H1 (cell line): ENCODE measurements at regions not wholly inside any gene's neighbourhood (a gene's known extent, or its start where the extent isn't known, plus 50 kb on each side); places are given as distances from the start of the nearest gene placed in this dataset.

ENCODE experiments used
- CTCF ChIA-PET: fragments of 300-600 bp; sonication (Branson Sonifier 250); formaldehyde crosslinking; loops from one replicate; lab custom pipeline; 2021; ENCODE audit not compliant: partially characterized antibody; lab: Charles Lee
- POLR2A ChIA-PET: fragments of 300-600 bp; sonication (Branson Sonifier 250); formaldehyde crosslinking; loops from one replicate; lab custom pipeline; 2021; ENCODE audit warnings: inconsistent platforms; ENCODE audit not compliant: partially characterized antibody; lab: Charles Lee
- DNase-seq, 2 experiments: peaks; one replicate each; pipeline versions ENCODE4 v3.0.0 to v3.0.0-alpha.2; 2010 to 2022; ENCODE audit warnings: low spot score in 2 of 2, low read depth in 1 of 2, mixed read lengths in 1 of 2
- FAIRE-seq: peaks from 2 replicates; lab custom pipeline; 2011; peaks lifted over from hg19 to GRCh38; lab: Jason Lieb, UNC
- H2AFZ ChIP-seq: 2 replicates; pipeline ENCODE4 v1.8.1; 2012; ENCODE audit warnings: low read length, inconsistent platforms
- H2AK5ac ChIP-seq: 2 replicates; pipeline ENCODE4 v1.6.1; 2013; ENCODE audit warnings: low read depth, low read length
- H2BK120ac ChIP-seq: replicated peaks from 2 replicates; pipeline ENCODE3; 2013; ENCODE audit warnings: low read depth, low read length, inconsistent platforms
- H2BK12ac ChIP-seq: 2 replicates; pipeline ENCODE4 v1.6.1; 2013; ENCODE audit warnings: low read depth, low read length
- H2BK15ac ChIP-seq: 2 replicates; pipeline ENCODE4 v1.6.1; 2013; ENCODE audit warnings: low read length
- H2BK20ac ChIP-seq: 2 replicates; pipeline ENCODE4 v1.6.1; 2013; ENCODE audit warnings: low read length
- H2BK5ac ChIP-seq: 2 replicates; pipeline ENCODE4 v1.6.1; 2013; ENCODE audit warnings: low read depth, low read length
- H3K14ac ChIP-seq: 2 replicates; pipeline ENCODE4 v1.6.1; 2013; ENCODE audit warnings: inconsistent platforms; ENCODE audit not compliant: insufficient read length
- H3K18ac ChIP-seq: 2 replicates; pipeline ENCODE4 v1.6.1; 2013; ENCODE audit warnings: low read length; ENCODE audit errors: extremely low read depth
- H3K23ac ChIP-seq: 2 replicates; pipeline ENCODE4 v1.6.1; 2013; ENCODE audit warnings: inconsistent platforms; ENCODE audit not compliant: insufficient read length
- H3K23me2 ChIP-seq: 2 replicates; pipeline ENCODE4 v1.6.1; 2013; ENCODE audit warnings: low read depth, low read length
- H3K27ac ChIP-seq: 2 replicates; pipeline ENCODE4 v1.6.1; 2011; ENCODE audit warnings: low read depth, low read length, inconsistent platforms
- H3K27me3 ChIP-seq, 4 experiments: replicated peaks in 1 of 4; 1 replicate in 1 of 4; 2 replicates in 3 of 4; pipeline versions ENCODE4 v1.6.1 to v1.8.1; 2011 to 2013; ENCODE audit warnings: low read length in 3 of 4, mild to moderate bottlenecking in 3 of 4, inconsistent platforms in 2 of 4, mixed read lengths in 2 of 4, moderate library complexity in 1 of 4; ENCODE audit not compliant: control insufficient read depth in 3 of 4, insufficient read depth in 3 of 4; ENCODE audit errors: extremely low read depth in 1 of 4
- H3K36me3 ChIP-seq, 4 experiments: 2 replicates each; pipeline versions ENCODE4 v1.6.1 to v1.8.1; 2011 to 2013; ENCODE audit warnings: mild to moderate bottlenecking in 4 of 4, low read length in 3 of 4, moderate library complexity in 2 of 4, control low read depth in 1 of 4, inconsistent platforms in 1 of 4; ENCODE audit not compliant: insufficient read depth in 4 of 4, control insufficient read depth in 2 of 4
- H3K4ac ChIP-seq: replicated peaks from 2 replicates; pipeline ENCODE3; 2013; ENCODE audit warnings: low read length, low read depth, mixed read lengths, inconsistent platforms; ENCODE audit not compliant: insufficient read length
- H3K4me1 ChIP-seq, 4 experiments: replicated peaks in 1 of 4; 1 replicate in 1 of 4; 2 replicates in 3 of 4; pipeline versions ENCODE4 v1.6.1 to v1.8.1; 2011 to 2013; ENCODE audit warnings: low read length in 3 of 4, inconsistent platforms in 2 of 4, mixed read lengths in 1 of 4; ENCODE audit not compliant: insufficient read depth in 4 of 4, control insufficient read depth in 3 of 4
- H3K4me2 ChIP-seq, 2 experiments: 2 replicates each; pipeline versions ENCODE4 v1.6.1 to v1.8.1; 2011 to 2013; ENCODE audit warnings: low read depth in 2 of 2, low read length in 2 of 2, control low read depth in 1 of 2, inconsistent platforms in 1 of 2, mild to moderate bottlenecking in 1 of 2; ENCODE audit not compliant: insufficient read depth in 1 of 2
- H3K4me3 ChIP-seq, 4 experiments: fragments of 200-600, 300-600 bp in 1 of 4; sonication (generic), shearing (Covaris generic), sonication (Bioruptor Twin) in 1 of 4; 2 replicates each; pipeline versions ENCODE4 v1.5.1 to v1.8.1; 2011 to 2016; ENCODE audit warnings: low read length in 4 of 4, low read depth in 3 of 4, control low read depth in 2 of 4, inconsistent platforms in 2 of 4, mild to moderate bottlenecking in 2 of 4, mixed read lengths in 1 of 4, moderate library complexity in 1 of 4; ENCODE audit not compliant: insufficient read depth in 2 of 4; ENCODE audit errors: extremely low read depth in 1 of 4
- H3K56ac ChIP-seq: replicated peaks from 2 replicates; pipeline ENCODE3; 2013; ENCODE audit warnings: low read depth, mild to moderate bottlenecking, mixed read lengths, low read length, inconsistent platforms; ENCODE audit not compliant: insufficient read length
- H3K79me1 ChIP-seq: 2 replicates; pipeline ENCODE4 v1.6.1; 2013; ENCODE audit warnings: low read depth, low read length, control low read depth
- H3K79me2 ChIP-seq, 2 experiments: 2 replicates each; pipeline versions ENCODE4 v1.6.1 to v1.8.1; 2012 to 2013; ENCODE audit warnings: low read length in 2 of 2, mild to moderate bottlenecking in 2 of 2, inconsistent platforms in 1 of 2; ENCODE audit not compliant: insufficient read depth in 2 of 2, control insufficient read depth in 1 of 2
- H3K9ac ChIP-seq, 4 experiments: replicated peaks in 1 of 4; 1 replicate in 1 of 4; 2 replicates in 3 of 4; pipeline versions ENCODE4 v1.6.1 to v1.8.1; 2011 to 2013; ENCODE audit warnings: low read depth in 3 of 4, low read length in 3 of 4, control low read depth in 2 of 4, mild to moderate bottlenecking in 2 of 4, moderate library complexity in 2 of 4, inconsistent platforms in 1 of 4; ENCODE audit errors: extremely low read depth in 1 of 4
- H3K9me3 ChIP-seq, 2 experiments: 2 replicates each; pipeline versions ENCODE4 v1.6.1 to v1.8.1; 2012 to 2013; ENCODE audit warnings: mild to moderate bottlenecking in 2 of 2, moderate library complexity in 2 of 2, control low read depth in 1 of 2, inconsistent platforms in 1 of 2, low read depth in 1 of 2, low read length in 1 of 2, mixed read lengths in 1 of 2; ENCODE audit not compliant: insufficient read depth in 2 of 2
- H4K20me1 ChIP-seq, 2 experiments: replicated peaks in 1 of 2; 2 replicates each; pipeline versions ENCODE3 to v1.8.1; 2011 to 2013; ENCODE audit warnings: inconsistent platforms in 2 of 2, low read length in 2 of 2, mild to moderate bottlenecking in 1 of 2; ENCODE audit not compliant: insufficient read depth in 2 of 2, control insufficient read depth in 1 of 2
- H4K5ac ChIP-seq: 2 replicates; pipeline ENCODE4 v1.6.1; 2013; ENCODE audit warnings: low read length, low read depth, mixed read lengths, inconsistent platforms; ENCODE audit not compliant: insufficient read length
- H4K8ac ChIP-seq: 2 replicates; pipeline ENCODE4 v1.8.0; 2013; ENCODE audit warnings: mild to moderate bottlenecking, moderate library complexity, low read length, inconsistent platforms; ENCODE audit not compliant: insufficient read depth; ENCODE audit errors: extremely low read depth
- H4K91ac ChIP-seq: replicated peaks from 2 replicates; pipeline ENCODE3; 2013; ENCODE audit warnings: low read length, mixed read lengths, inconsistent platforms; ENCODE audit not compliant: insufficient read length
- CTBP2 ChIP-seq: IDR thresholded peaks from 2 replicates; pipeline ENCODE4 v1.7.0; 2011; ENCODE audit warnings: borderline replicate concordance, mild to moderate bottlenecking, moderate library complexity, mixed read lengths, low read length; ENCODE audit not compliant: insufficient read depth, insufficient read length
- EGR1 ChIP-seq: IDR thresholded peaks from 2 replicates; pipeline ENCODE4 v1.6.1; 2011; ENCODE audit warnings: low read depth, low read length, borderline replicate concordance
- JUN ChIP-seq: IDR thresholded peaks from 2 replicates; pipeline ENCODE4 v1.6.1; 2011; ENCODE audit warnings: low read depth, mild to moderate bottlenecking, improper control_type of control experiment, low read length
- NRF1 ChIP-seq: IDR thresholded peaks from 2 replicates; pipeline ENCODE4 v1.6.1; 2011; ENCODE audit warnings: mild to moderate bottlenecking, low read depth, low read length, improper control_type of control experiment
- POU5F1 ChIP-seq: IDR thresholded peaks from 2 replicates; pipeline ENCODE4 v1.6.1; 2011; ENCODE audit warnings: low read depth, mild to moderate bottlenecking, low read length, moderate library complexity
- SIN3A ChIP-seq, 2 experiments: IDR thresholded peaks in 1 of 2; conservative IDR thresholded peaks in 1 of 2; 2 replicates each; pipeline ENCODE4 v1.6.1; 2011 to 2012; ENCODE audit warnings: low read length in 2 of 2, improper control_type of control experiment in 1 of 2, low read depth in 1 of 2, mild to moderate bottlenecking in 1 of 2
- SIX5 ChIP-seq: IDR thresholded peaks from 2 replicates; pipeline ENCODE4 v1.6.1; 2011; ENCODE audit warnings: mild to moderate bottlenecking, low read depth, low read length
- TBP ChIP-seq: IDR thresholded peaks from 2 replicates; pipeline ENCODE4 v1.6.1; 2011; ENCODE audit warnings: low read depth, low read length, improper control_type of control experiment
- WGBS, 2 experiments: shearing (Covaris generic) in 1 of 2; methylation state at CpG; one replicate each; pipeline versions ENCODE4 v1.1.6 to v1.1.7; 2013 to 2015; ENCODE audit warnings: low lambda C conversion rate in 2 of 2, mixed read lengths in 2 of 2, inconsistent platforms in 1 of 2, low coverage in 1 of 2, missing lambda C conversion rate in 1 of 2; ENCODE audit not compliant: insufficient replicate concordance in 2 of 2, insufficient coverage in 1 of 2, insufficient read length in 1 of 2; ENCODE audit errors: extremely low coverage in 1 of 2, missing lambda C conversion rate in 1 of 2; 5-methylcytosine and 5-hydroxymethylcytosine counted together
- TF ChIP-seq, protein P1 (sequence below): IDR thresholded peaks from 2 replicates; pipeline ENCODE4 v1.6.1; 2012; ENCODE audit warnings: low read length, inconsistent platforms

DNA sequence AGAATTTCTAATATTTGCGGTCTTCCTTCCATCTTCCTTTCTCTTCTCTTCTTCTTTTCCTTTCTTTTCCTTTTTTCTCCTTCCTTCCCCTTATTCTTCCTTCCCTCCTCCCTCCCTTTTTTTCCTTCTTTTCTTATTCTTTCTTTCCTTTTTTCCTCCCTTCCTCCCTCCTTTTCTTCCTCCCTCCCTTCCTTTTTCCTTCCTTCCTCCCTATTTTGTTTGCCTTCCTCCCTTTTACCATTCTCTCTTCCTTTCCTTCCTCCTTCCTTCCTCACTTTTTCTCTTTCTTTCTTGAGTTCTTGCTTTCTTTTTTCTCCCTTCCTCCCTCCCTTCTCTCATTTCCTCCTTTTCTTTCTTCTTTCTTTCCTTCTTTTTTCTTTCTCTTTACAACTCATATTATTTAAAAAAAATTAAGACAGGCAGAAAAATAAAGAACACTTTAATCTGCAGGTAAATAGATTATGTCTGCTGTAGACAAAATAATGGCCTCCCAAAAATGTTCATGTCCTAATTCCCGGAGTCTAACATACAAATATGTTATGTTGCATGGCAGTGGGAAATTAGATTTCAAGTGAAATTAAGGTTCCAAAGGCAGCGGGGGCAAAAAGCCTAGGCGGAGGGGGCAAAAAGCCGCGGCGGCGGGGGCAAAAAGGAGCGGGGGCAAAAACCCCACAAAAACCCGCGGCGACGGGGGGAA lies 152.4 kb downstream of the ANKRD30BL start:
- H3K56ac ChIP-seq = no peak overlapping the region
- no peaks in the 10 kb centered on the region for H3K79me2 ChIP-seq
- H4K91ac ChIP-seq = no peak overlapping the region
- peaks cover 0 to 4% of the 10 kb centered on the region in 2 experiments; a peak in 1 of 4 replicates for H3K9me3 ChIP-seq
- no peak overlapping the region for H3K9ac ChIP-seq
- H4K20me1 ChIP-seq = no peaks in the 10 kb centered on the region
- no peaks in the 10 kb centered on the region for H3K79me1 ChIP-seq
- H2BK12ac ChIP-seq = no peak overlapping the region
- H3K4ac ChIP-seq = no peak overlapping the region
- no peaks in the 10 kb centered on the region for H3K36me3 ChIP-seq
- H3K23me2 ChIP-seq = no peaks in the 10 kb centered on the region
- H3K27ac ChIP-seq = no peak overlapping the region
- no peak overlapping the region for H2BK120ac ChIP-seq
- WGBS, 2 experiments = 59% methylated on average over 8 of the region's 13 CpGs; no CpG with 5 or more reads in 1 of the 2 experiments
- no peak for DNase-seq
- ChIA-PET CTCF (no interaction called here), POLR2A (no interaction called here)
- no peak overlapping the region for H2BK15ac ChIP-seq
- H3K18ac ChIP-seq = no peak overlapping the region
- H3K4me1 ChIP-seq = no peaks in the 10 kb centered on the region
- H2BK20ac ChIP-seq = no peak overlapping the region
- H3K4me2 ChIP-seq = peak overlapping the region in 1 of 2 experiments; percentile 21; a peak in 1 of 4 replicates
- H4K5ac ChIP-seq = no peak overlapping the region
- H3K27me3 ChIP-seq = peaks cover 0 to 6% (median 4%) of the 10 kb centered on the region in 4 experiments; a peak in 5 of 7 replicates
- H4K8ac ChIP-seq = no peak overlapping the region
- no peak overlapping the region for H3K23ac ChIP-seq
- no peak overlapping the region for H2AK5ac ChIP-seq
- no peak overlapping the region for H2BK5ac ChIP-seq
- no peak for FAIRE-seq
- H2AFZ ChIP-seq = no peak overlapping the region
- H3K4me3 ChIP-seq = peak overlapping the region; percentile 26 to 61 (median 32); a peak in 5 of 8 replicates
- H3K14ac ChIP-seq = no peak overlapping the region
- TF ChIP-seq POU5F1 (no peak), SIX5 (no peak), CTBP2 (no peak), TBP (no peak), EGR1 (no peak), JUN (no peak), NRF1 (no peak), SIN3A (conservative IDR thresholded peaks at IDR 0.05 in 1 of 2, IDR thresholded peaks at IDR 0.05 in 1 of 2; ENCODE audit: low read depth in 1 of 2, low read length in 2 of 2) (no peak)
- TF ChIP-seq, protein P1, sequence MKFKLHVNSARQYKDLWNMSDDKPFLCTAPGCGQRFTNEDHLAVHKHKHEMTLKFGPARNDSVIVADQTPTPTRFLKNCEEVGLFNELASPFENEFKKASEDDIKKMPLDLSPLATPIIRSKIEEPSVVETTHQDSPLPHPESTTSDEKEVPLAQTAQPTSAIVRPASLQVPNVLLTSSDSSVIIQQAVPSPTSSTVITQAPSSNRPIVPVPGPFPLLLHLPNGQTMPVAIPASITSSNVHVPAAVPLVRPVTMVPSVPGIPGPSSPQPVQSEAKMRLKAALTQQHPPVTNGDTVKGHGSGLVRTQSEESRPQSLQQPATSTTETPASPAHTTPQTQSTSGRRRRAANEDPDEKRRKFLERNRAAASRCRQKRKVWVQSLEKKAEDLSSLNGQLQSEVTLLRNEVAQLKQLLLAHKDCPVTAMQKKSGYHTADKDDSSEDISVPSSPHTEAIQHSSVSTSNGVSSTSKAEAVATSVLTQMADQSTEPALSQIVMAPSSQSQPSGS = no peak
